GM23248 (cell line): ENCODE measurements at regions not wholly inside any gene's neighbourhood (a gene's known extent, or its start where the extent isn't known, plus 50 kb on each side); places are given as distances from the start of the nearest gene placed in this dataset.

ENCODE experiments used
- DNase-seq: peaks from one replicate; pipeline ENCODE4 v3.0.0-alpha.2; 2015
- H2AFZ ChIP-seq: fragments of 200-600 bp; sonication (generic); 2 replicates; pipeline ENCODE4 v1.6.1; 2016; ENCODE audit warnings: antibody characterized with exemption
- H3F3A ChIP-seq: fragments of 200-600 bp; sonication (generic); 2 replicates; pipeline ENCODE4 v1.6.1; 2016; ENCODE audit warnings: mild to moderate bottlenecking, antibody characterized with exemption, mixed run types; ENCODE audit not compliant: insufficient read depth
- H3K27ac ChIP-seq: fragments of 200-600 bp; sonication (generic); 2 replicates; pipeline ENCODE4 v1.5.1; 2016; ENCODE audit warnings: mild to moderate bottlenecking
- H3K27me3 ChIP-seq: fragments of 200-600 bp; sonication (generic); replicated peaks from 2 replicates; pipeline ENCODE4 v1.6.1; 2016; ENCODE audit warnings: mild to moderate bottlenecking; ENCODE audit not compliant: insufficient read depth
- H3K36me3 ChIP-seq: fragments of 200-600 bp; sonication (generic); 2 replicates; pipeline ENCODE4 v1.6.1; 2016; ENCODE audit warnings: low read depth, mild to moderate bottlenecking
- H3K4me1 ChIP-seq: fragments of 200-600 bp; sonication (generic); 2 replicates; pipeline ENCODE4 v1.6.1; 2016; ENCODE audit warnings: mild to moderate bottlenecking; ENCODE audit not compliant: insufficient read depth
- H3K4me2 ChIP-seq: fragments of 200-600 bp; sonication (generic); one replicate; pipeline ENCODE4 v1.6.1; 2016; ENCODE audit warnings: mild to moderate bottlenecking; ENCODE audit not compliant: unreplicated experiment
- H3K4me3 ChIP-seq: fragments of 200-600 bp; sonication (generic); 2 replicates; pipeline ENCODE4 v1.5.1; 2016; ENCODE audit warnings: mild to moderate bottlenecking
- H3K79me2 ChIP-seq: fragments of 200-600 bp; sonication (generic); 2 replicates; pipeline ENCODE4 v1.6.1; 2016; ENCODE audit warnings: mild to moderate bottlenecking; ENCODE audit not compliant: insufficient read depth
- H3K9ac ChIP-seq: fragments of 200-600 bp; sonication (generic); 2 replicates; pipeline ENCODE4 v1.6.1; 2016; ENCODE audit warnings: mild to moderate bottlenecking
- H3K9me2 ChIP-seq: fragments of 200-600 bp; sonication (generic); 2 replicates; pipeline ENCODE4 v1.6.1; 2016; ENCODE audit warnings: mixed run types, mild to moderate bottlenecking, moderate library complexity; ENCODE audit not compliant: insufficient read depth
- H3K9me3 ChIP-seq: fragments of 200-600 bp; sonication (generic); one replicate; pipeline ENCODE4 v1.6.1; 2017; ENCODE audit warnings: low read depth
- H4K20me1 ChIP-seq: fragments of 200-600 bp; sonication (generic); 2 replicates; pipeline ENCODE4 v1.6.0; 2016; ENCODE audit not compliant: insufficient read depth
- EZH2 ChIP-seq: fragments of 200-600 bp; sonication (generic); IDR thresholded peaks from 2 replicates; pipeline ENCODE4 v1.6.1; 2018; ENCODE audit warnings: antibody characterized with exemption, mild to moderate bottlenecking; ENCODE audit not compliant: insufficient read depth, poor library complexity, severe bottlenecking
- EZH2phosphoT487 ChIP-seq: fragments of 200-600 bp; sonication (generic); IDR thresholded peaks from 2 replicates; pipeline ENCODE4 v1.6.1; 2018; ENCODE audit warnings: antibody characterized with exemption, moderate library complexity, mild to moderate bottlenecking, low read depth; ENCODE audit not compliant: insufficient read depth
- WGBS, 2 experiments: methylation state at CpG; one replicate each; pipeline ENCODE4 v1.1.6; 2015 to 2017; ENCODE audit warnings: low lambda C conversion rate in 2 of 2, low coverage in 1 of 2; ENCODE audit errors: missing lambda C conversion rate in 2 of 2; 5-methylcytosine and 5-hydroxymethylcytosine counted together
- in situ Hi-C: fragments of 300-500 bp; cut with MboI; formaldehyde crosslinking; loops from 2 replicates; pipeline ENCODE4 v1.15.0; 2020

DNA sequence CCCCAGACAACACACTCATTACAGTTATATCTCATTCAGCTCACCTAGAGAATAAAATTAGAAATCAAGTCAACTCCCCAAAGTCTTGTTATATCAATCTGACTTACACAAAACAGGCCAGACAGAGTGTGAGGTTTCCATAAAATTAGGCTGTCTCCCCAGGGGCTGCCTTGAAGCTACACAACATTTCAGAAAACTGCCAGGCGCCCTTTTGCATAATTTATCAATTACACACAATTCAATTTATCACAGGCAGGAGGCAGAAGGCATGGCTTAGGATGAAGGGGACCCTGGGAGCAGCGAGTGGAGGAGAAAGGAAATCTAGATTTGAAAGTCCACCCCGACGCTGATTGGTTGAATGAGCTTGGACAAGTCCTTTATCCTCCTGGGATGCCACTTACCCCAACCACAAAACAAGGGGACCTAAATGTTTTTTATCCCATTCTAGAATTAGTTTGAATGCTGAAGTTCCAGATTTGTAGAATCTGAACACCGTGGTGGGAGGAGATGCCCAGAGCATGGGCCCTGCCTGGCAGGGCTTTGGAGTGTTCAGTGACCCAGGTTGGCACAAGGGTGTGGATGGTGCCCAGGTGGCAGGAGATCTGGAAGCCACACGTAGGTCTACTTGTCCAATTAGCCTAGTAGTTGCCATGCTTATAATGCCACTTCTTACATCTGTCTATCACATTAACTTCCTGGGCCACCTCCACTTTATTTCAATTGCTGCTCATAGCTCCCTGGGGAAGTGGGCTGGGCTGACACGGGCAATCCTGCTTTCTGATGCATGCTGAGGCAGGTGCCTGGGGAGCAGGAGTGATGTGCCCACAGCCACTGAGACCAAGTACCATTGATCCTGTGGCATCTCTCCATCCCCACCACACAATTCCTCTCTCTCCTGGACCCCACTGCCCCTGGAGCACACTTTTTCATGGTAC is 119.8 kb upstream of the TLE3 start:
- in situ Hi-C loops, result no loop called here
- H3K79me2 ChIP-seq, result no peaks in the 10 kb centered on the region
- H3K27me3 ChIP-seq, result no peaks in the 10 kb centered on the region; the same call in 1 of the 2 replicates
- whole genome bisulfite sequencing, 2 experiments, result 81 to 87% methylated on average over 7 of the region's 7 CpGs
- no peak overlapping the region for H3K4me3 ChIP-seq
- no peaks in the 10 kb centered on the region for H3K4me1 ChIP-seq
- no peak overlapping the region for H3K9ac ChIP-seq
- no peak overlapping the region for H2AFZ ChIP-seq
- no peaks in the 10 kb centered on the region for H3F3A ChIP-seq
- no peak for DNase-seq
- no peak overlapping the region for H3K4me2 ChIP-seq
- TF ChIP-seq EZH2 (no peak), EZH2phosphoT487 (no peak)
- H3K9me2 ChIP-seq, result no peaks in the 10 kb centered on the region
- H4K20me1 ChIP-seq, result no peaks in the 10 kb centered on the region
- no peak overlapping the region for H3K27ac ChIP-seq
- H3K9me3 ChIP-seq, result no peaks in the 10 kb centered on the region
- no peaks in the 10 kb centered on the region for H3K36me3 ChIP-seq

DNA sequence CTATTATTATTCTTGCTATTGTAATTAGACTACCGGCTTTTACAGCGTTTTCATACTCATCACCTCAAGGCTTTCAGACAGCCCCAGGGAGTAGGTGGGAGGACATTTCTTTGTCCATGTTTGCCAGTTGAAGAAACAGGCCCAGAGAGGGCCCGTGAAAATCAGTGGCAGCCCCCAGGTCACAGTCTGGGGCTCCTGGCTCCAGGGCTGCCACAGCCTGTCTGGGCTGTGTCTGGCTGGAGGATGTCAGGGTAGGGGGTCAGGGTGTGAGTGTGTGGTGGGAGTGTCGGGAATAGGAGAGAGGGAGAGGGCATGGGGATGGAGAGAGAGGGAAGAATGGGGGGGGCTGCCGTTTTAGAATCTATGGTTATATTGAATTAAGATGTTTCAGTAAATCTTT is 118.2 kb upstream of the TLE3 start:
- H3F3A ChIP-seq, result no peaks in the 10 kb centered on the region
- 83 to 90% methylated on average over 4 to 5 of the region's 5 CpGs for WGBS, 2 experiments
- H3K4me1 ChIP-seq, result no peaks in the 10 kb centered on the region
- in situ Hi-C loops, result no loop called here
- no peak overlapping the region for H3K9ac ChIP-seq
- no peak for DNase-seq
- H3K9me2 ChIP-seq, result no peaks in the 10 kb centered on the region
- TF ChIP-seq EZH2 (no peak), EZH2phosphoT487 (no peak)
- no peaks in the 10 kb centered on the region for H4K20me1 ChIP-seq
- no peak overlapping the region for H2AFZ ChIP-seq
- H3K36me3 ChIP-seq, result no peaks in the 10 kb centered on the region
- no peak overlapping the region for H3K4me2 ChIP-seq
- H3K9me3 ChIP-seq, result no peaks in the 10 kb centered on the region
- no peak overlapping the region for H3K27ac ChIP-seq
- H3K79me2 ChIP-seq, result no peaks in the 10 kb centered on the region
- H3K27me3 ChIP-seq, result peaks cover 2% of the 10 kb centered on the region; the same call in 1 of the 2 replicates
- no peak overlapping the region for H3K4me3 ChIP-seq

DNA sequence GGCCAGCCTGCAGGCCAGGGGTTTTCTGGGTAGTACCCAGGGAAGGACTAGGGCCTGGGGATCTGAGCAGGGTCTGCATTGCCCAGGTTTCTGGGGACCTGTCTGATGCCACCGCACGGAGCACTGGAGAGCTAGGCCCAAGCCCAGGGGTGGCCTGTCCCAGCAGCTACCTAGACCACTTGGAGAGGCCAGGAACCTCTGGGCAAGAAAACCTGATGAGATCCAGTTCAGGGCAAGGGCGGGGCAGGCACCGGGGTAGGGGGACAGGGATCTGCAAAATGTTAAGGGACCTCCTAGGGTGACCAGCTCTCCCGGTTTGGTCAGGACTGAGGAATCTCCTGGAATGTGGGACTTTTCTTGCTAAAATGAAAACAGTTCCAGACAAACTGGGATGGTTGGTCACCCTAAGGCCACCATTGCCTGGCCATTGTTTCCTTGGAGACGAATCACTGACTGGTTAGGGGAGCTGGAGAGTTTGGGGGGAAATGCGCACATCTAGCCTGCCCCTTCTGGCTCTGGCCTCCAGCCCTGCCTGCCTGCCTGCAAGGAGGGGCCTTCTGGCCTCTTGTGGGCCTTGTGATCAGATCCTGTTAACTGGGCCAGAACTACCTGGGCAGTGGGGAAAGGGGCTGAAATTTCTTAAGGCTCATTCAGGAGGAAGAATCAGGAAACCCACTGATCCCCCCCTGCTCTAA is 117.4 kb upstream of the TLE3 start:
- Histone ChIP-seq H2AFZ (no peak overlapping the region), H4K20me1 (no peaks in the 10 kb centered on the region), H3K4me1 (no peaks in the 10 kb centered on the region), H3K36me3 (no peaks in the 10 kb centered on the region), H3K9ac (no peak overlapping the region), H3K79me2 (no peaks in the 10 kb centered on the region), H3K4me2 (no peak overlapping the region), H3F3A (no peaks in the 10 kb centered on the region), H3K27me3 (peaks cover 5% of the 10 kb centered on the region), H3K9me2 (no peaks in the 10 kb centered on the region), H3K9me3 (no peaks in the 10 kb centered on the region), H3K27ac (no peak overlapping the region), H3K4me3 (no peak overlapping the region)
- 97% methylated on average over 7 of the region's 7 CpGs for WGBS, 2 experiments
- no peak for TF ChIP-seq EZH2
- TF ChIP-seq EZH2phosphoT487, result no peak
- DNase-seq, result no peak
- in situ Hi-C loops, result no loop called here

DNA sequence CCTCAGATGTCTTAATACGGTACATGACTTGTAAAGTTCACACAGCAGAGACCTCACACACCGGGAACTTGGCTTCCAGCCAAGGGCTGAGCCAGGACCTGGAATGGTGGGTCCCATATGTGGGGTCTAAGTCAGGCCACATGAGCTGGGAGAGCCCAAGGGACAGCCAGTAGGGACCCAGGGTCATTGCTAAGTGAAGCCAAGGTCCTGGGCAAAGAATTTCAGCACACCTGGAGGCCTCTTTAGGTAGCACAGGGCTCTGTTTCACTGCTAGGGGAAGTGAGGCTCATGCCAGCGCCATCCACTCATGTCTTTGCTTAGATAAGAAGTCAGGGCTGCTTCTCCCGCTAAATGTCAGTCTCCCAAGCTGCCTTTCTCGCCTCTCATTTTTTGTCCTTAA is 116.6 kb upstream of the TLE3 start:
- Histone ChIP-seq H3K4me3 (no peak overlapping the region), H2AFZ (no peak overlapping the region), H3K9ac (no peak overlapping the region), H3K4me2 (no peak overlapping the region), H3K4me1 (no peaks in the 10 kb centered on the region), H4K20me1 (no peaks in the 10 kb centered on the region), H3K36me3 (no peaks in the 10 kb centered on the region), H3K27me3 (peaks cover 5% of the 10 kb centered on the region), H3K9me3 (no peaks in the 10 kb centered on the region), H3K79me2 (no peaks in the 10 kb centered on the region), H3F3A (no peaks in the 10 kb centered on the region), H3K27ac (no peak overlapping the region), H3K9me2 (no peaks in the 10 kb centered on the region)
- 76 to 80% methylated on average over 5 of the region's 5 CpGs for WGBS, 2 experiments
- no peak for DNase-seq
- in situ Hi-C loops, result no loop called here
- TF ChIP-seq EZH2phosphoT487, result no peak
- TF ChIP-seq EZH2, result no peak
